Posterior cingulate gyrus (tissue), 11 donors: ENCODE measurements at regions not wholly inside any gene's neighbourhood (a gene's known extent, or its start where the extent isn't known, plus 50 kb on each side); places are given as distances from the start of the nearest gene placed in this dataset.
"Not testable (repeated sequence)": the region's sequence is repeated elsewhere in the genome, so short reads cannot be mapped to it uniquely, and the experiment has no call there.

Source experiments
- DNase-seq, 10 donors: peaks; one replicate each; pipeline versions ENCODE4 v3.0.0 to v3.0.0-alpha.2; 2020 to 2021; ENCODE audit warnings: mixed read lengths in 3 of 10
- intact Hi-C: fragments of 100-400 bp; cut with DNase I; formaldehyde crosslinking; loops from one replicate; pipeline ENCODE4 v1.15.1; 2023

DNA sequence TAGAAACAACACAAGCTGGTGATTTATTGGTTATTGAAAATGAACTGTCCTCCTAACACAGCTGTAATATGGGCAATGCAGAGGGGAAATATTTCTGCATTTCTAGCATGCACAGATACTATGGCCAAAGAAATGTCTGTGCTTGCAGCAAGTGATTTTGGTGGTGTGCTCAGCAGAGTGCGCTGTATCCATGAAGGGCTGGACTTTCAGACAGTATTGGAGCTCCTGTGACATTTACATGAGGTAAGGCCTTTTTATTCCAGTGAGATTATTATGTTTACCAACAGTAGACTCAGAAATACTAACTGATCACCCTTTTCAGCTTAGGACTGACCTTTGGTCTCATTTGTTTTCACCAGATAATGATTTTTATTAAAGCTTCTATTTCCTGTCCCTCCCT lies 1302.6 kb upstream of the EPHA6 start:
- no peak for DNase-seq

DNA sequence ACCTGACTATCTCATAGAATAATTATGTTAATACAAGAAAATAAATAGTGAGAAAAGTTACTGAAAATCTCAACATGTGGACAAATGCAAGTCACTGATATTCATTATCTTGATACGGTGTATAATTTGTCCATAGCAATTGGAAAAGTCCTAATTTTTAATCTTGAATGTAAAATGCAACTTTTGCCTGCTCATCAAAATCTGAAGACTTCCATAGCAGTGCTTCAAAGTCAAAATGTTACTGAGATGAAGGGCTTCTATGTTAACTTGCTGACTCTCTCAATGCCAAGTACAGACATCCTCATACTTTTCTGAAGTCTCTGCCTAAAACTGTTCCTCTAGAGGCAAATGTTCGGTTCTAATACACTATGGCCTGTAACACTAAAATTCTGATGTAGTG lies 1300.1 kb upstream of the EPHA6 start:
- intact Hi-C loops = no loop called here
- no peak for DNase-seq

More for the DNA sequence above, 1302.6 kb upstream of the EPHA6 start:
- intact Hi-C loops = no loop called here

DNA sequence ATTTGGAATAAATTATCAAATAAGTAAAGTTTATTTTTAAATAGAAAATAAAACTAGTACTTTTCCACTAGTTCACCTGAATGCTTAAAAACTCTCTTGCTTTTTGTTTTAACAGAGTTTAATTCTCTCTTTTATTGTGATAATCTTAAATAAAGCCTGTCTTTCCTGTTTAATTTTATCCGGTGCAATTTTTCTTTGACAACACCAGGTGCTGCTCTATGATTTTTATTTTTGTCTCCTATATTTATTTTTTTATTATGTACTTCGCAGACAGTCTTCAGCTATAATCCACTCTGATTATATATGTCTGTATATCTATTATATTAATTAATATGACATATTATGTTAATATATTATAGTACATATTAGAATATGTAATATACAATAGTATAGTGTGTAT lies 1293.0 kb upstream of the EPHA6 start:
- intact Hi-C loops = no loop called here
- no peak for DNase-seq

DNA sequence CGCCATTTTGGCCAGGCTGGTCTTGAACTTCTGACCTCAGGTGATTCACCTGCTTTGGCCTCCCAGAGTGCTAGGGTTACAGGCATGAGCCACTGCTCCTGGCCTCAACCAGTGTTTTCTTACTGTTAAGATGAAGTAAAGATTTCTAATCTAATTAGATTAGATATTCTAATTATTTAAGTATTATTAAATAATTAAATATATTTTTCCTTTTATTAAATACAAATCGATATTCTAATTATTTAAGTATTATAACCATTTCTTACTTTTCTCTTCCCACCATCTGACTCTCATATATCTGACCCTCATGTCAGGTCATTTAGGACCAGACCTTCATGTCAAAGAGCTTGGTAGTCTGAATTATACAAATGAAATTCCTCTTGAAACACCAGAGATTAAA lies 1291.9 kb upstream of the EPHA6 start:
- intact Hi-C loops = no loop called here
- DNase-seq = no peak

DNA sequence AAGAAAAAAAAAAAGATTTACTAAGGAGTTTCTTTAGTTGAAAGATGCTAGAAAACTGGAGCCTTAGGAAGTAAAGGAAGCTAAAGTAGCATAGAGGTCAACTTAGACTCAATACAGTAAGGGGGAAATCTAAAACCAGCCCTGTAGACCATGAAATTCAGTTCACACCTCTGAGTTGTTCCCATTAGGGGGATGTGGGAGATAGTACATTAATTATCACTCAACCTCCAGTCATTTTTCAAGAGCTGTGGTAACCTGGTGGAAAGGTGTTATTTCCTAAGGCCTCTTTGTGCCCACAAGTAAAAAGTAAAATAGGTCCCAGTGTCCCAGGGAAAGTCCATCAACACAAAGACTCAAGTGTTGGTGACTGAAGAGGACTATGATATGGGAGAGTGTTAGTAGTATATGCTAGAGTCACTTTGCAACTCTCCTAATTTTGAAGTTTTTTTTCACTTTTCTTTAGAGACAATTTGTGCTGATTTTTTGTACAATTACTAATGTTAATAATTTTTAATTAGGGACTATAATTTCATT lies 1274.4 kb upstream of the EPHA6 start:
- intact Hi-C loops = no loop called here
- DNase-seq = no peak

DNA sequence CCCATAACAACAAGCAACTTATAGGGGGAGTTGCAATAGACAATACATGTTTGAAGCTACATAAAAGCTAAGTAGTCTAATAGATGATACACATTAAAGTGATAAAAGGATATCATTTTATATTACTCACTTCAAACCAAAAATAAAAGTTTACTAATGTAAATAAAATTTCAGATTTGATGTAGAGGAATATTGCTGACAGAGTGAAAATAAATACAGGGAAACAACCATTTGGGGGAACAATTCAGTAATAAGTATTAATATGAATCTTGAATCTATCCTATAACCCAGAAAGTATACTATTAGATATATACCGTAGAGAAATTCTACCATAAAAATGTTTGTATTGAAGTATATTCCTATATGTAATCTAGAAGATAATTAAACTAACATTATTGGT lies 1248.9 kb upstream of the EPHA6 start:
- no peak for DNase-seq
- intact Hi-C loops = no loop called here

DNA sequence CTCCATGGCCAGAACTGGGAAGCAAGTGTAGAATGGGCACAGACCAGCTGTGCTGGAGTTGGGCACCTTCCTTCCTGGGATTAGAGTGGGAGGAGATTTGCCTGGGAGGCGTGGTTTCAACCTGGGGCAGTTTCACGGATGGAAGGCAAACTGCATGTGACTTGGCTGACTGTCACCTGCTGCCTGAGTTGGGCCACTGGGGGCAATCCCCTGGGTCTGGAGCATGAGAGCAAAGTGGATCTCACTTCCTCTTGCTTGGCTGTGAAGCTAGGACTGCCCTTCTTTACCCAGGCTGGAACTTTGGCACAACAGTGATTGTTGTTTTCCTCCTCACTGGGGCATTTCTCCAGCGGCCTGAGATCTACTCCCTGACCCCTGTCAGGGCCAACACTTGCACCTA lies 1247.0 kb upstream of the EPHA6 start:
- DNase-seq = peak in 1 of 10 donors; percentile 43
- intact Hi-C loops = no loop called here

DNA sequence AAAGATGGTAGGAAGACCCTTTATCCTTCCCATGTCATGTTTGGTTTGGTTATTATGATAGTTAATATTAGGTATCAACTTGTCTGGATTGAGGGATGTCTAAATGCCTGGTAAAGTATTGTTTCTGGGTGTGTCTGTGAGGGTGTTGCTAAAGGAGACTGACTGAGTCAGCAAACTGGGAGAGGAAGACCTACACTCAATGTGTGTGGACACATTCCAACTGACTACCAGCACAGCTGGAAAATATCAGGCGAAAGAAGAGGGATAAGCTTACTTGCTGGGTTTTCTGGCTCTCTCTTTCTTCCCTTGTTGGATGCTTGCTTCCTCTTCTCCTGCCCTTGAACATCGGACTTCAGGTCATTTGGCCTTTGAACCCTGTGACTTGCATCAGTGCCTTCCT lies 1227.6 kb upstream of the EPHA6 start:
- intact Hi-C loops = no loop called here
- DNase-seq = no peak

DNA sequence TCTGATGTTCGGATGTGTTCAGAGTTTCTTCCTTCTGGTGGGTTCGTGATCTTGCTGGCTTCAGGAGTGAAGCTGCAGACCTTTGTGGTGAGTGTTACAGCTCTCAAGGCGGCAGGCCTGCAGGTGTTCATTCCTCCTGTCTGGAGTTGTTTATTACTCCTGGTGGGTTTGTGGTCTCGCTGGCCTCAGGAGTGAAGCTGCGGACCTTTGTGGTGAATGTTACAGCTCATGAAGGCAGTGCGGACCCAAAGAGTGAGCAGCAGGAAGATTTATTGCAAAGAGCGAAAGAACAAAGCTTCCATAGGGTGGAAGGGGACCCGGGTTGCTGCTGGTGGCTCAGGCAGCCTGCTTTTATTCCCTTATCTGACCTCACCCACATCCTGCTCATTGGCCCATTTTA lies 1226.8 kb upstream of the EPHA6 start:
- intact Hi-C loops = not testable (repeated sequence)
- DNase-seq = peak in 1 of 10 donors; percentile 39

DNA sequence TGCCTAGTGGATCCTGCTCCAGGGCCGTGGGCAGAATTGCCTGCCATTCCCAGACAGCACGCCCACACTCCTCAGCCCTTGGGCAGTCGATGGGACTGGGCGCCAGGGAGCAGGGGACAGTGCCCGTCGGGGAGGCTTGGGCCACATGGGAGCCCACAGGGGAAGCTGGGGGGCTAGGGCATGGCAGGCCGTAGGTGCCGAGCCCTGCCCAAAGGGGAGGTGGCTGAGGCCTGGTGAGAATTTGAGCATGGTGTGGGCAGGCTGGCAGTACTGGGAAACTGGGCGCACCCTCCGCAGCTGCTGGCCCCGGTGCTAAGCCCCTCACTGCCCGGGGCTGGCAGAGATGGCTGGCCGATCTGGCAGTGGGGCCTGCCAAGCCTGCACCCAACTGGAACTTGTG lies 1225.9 kb upstream of the EPHA6 start:
- intact Hi-C loops = no loop called here
- peak in 1 of 10 donors; percentile 68 for DNase-seq

DNA sequence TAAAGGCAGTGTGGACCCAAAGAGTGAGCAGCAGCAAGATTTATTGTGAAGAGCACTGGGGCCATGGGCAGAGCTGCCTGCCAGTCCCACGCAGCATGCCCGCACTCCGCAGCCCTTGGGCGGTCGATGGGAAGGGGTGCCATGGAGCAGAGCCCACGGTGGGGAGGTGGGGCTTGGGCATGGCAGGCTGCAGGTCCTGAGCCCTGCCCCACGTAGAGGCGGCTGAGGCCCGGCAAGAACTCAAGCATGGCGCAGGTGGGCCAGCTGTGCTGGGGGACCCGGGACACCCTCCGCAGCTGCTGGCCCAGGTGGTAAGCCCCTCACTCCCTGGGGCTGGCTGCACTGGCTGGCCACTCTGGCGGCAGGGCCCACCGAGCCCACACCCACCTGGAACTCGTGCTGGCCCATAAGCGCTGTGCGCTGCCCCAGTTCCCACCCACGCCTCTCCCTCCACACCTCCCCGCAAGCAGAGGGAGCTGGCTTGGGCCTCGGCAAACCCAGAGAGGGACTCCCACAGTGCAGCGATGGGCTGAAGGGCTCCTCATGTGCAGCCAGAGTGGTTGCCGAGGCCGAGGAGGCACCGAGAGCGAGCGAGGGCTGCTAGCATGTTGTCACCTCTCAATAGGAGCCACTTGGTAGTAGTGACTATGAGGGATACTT lies 1218.8 kb upstream of the EPHA6 start:
- intact Hi-C loops = no loop called here
- peak in 2 of 10 donors; percentile 69 to 83 for DNase-seq

DNA sequence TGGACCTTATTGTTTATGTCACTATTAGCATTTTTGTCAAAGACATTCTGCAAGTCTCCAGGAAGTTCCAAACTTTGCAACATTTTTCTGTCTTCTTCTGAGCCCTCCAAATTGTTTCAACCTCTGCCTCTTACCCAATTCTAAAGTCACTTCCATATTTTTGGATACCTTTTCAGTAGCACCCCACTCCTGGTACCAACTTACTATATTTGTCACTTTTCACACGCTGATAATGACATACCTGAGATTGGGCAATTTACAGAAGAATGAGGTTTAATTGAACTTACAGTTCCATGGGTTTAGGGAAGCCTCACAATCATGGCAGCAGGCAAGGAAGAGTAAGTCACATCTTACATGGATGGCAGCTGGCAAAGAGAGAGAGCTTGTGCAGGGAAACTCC lies 1206.5 kb upstream of the EPHA6 start:
- no peak for DNase-seq
- intact Hi-C loops = no loop called here

DNA sequence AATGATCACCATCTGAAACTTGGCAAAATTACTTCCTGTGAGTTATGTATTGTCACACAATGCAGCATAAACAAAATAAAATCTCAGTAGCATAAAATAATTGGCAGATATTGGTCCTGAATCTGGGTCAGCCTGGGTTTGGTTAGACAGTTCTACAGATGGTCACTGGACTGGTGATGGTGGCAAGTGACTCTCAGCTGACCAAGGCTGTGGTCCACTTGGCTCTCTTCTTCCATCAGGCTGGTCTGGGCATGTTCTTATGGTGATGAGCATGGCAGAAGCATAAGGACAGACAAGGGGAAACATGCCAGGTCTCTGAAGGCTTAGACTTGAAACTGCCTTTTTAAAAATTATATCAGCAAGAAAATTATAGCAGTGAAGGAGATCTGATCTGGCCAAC lies 1205.0 kb upstream of the EPHA6 start:
- intact Hi-C loops = no loop called here
- no peak for DNase-seq

DNA sequence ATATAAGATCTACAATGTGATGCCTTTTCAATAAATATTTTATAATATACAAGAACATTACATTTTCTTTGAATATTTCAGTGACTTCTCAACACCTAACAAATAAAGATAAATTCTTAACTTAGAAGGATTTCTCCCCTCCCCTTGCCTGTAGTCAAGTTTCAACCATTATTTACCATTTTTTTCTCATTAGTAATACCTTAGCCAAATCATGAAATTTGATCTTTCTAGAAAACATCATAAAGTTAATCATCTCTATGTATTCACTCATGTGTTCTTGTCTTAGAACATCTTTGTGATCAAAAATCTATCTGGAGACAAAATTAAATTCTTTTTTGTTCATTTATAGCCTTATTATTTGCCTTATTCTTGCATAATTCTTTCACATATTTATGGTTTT lies 1201.8 kb upstream of the EPHA6 start:
- intact Hi-C loops = no loop called here
- no peak for DNase-seq

DNA sequence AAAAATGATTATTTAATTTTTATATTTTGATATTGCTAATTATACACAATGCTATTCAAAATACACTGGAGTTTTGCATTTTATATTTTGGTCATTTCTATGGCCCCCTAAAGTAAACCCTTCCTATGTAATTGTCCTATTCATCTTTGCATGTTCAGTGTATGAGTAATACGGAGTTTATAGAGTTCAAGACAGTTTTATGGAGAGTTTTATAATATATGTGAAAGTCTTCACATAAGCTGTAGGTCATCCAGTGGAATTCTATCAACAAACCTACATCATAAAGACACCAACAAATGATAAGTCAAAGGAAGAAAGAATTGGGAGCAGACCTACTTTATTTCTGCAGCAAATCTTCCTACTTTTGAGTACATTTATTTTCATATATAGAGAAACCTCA lies 1200.4 kb upstream of the EPHA6 start:
- intact Hi-C loops = no loop called here
- DNase-seq = no peak

DNA sequence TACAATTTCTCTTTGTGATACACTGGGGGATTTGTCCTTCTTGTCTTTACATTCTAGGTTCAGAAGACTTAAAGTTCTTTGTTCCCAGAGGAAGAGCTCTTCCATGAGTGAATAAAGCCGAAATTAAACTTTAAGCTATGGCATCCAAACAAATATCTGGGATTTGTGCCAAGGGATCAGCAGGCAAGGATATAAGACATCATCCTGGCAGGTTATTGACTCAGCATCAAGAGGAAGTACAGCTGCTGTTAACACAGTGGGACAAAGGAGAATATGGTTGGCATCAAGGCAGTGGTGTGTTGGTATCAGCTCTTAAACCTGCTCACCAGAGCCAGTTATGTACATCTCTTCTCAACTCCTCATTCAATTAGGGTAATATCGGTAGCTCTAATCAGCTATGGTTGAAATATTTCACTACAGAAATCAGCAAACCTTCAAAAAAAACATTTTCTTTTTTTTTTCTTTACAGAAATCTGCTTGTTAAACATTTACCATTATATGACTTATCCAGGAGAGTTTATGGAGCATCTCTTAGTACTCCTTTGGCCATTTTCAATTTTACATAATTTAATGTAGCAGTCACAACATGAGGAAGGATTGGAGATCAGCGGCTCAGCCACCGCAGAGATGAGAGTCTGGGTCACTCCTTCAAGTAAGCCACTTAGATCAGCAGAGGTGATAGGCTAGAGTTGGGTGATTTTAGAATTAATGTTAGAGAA lies 1198.6 kb upstream of the EPHA6 start:
- intact Hi-C loops = no loop called here
- DNase-seq = no peak

DNA sequence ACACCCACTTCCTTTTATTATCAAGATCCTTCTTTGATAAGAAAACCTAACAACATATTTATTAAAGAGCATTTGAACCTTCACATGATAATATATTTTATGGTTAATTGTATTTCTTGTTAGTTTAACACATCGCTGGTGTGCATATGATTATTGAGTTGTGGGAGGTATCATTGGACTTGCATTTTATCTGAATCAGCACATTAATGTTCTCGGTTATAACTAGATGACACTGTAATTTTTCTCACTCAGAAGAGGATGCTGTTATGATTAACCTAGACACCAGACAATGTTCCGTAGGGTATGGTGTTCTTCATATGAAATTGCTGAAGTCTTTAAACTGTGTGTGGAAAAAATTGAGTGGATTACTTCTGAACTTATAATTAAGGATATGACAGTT lies 1188.3 kb upstream of the EPHA6 start:
- DNase-seq = no peak
- intact Hi-C loops = no loop called here

DNA sequence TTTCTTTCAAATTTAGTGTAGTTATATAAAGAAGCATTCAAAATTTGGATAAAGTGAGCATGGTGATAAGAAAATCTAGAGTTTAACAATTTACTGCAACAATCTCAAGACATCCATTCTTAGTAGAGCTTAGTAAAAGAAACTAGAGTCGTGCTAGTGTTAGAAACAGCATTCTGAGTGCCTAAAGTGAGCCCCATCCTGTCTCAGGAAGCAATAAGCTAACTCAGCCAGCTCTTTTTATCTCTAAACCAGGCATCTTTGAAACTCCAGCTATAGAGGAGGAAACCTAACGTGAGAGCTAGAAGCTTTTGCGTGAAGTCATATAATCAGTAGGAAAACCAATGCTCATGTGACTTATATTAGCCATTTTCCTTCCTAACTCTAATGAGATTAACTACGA lies 1187.1 kb upstream of the EPHA6 start:
- no peak for DNase-seq
- intact Hi-C loops = no loop called here

DNA sequence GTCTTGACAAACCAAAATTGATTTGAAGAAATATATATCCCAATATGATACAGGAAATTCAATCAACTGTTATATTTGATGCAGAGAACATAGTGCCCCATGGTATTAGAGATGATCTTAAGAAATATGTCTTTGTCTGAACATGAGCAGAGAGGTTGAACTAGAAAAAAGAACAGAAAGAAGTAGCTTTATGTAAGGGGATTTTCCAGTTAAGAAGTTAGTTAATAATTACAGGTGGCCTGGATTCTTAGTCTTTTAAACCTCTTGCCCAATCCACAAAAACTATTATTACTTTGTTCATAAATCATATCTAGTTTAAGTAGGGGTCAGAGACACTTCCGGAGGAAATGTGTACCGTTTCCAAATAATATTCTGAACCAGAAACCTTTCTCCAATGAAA lies 1186.7 kb upstream of the EPHA6 start:
- intact Hi-C loops = no loop called here
- no peak for DNase-seq

DNA sequence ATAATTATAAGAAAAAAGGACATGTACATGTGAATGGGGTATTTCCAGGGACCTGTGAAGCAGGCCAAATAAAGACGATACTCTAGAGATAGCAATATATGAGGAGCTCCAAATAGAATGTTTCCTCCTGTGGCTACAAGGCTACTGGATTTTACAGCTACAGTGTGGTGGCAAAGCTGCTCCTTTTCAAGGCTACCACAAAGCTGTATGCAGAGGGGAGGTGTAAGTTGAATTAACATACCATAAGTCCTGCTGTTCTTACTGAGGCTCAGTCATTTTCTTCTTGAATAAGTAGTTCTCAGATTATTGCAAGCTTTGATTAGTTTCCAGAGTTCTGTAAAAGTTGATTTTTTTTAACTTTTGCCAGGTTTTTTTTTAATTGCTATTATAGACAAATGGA lies 1184.6 kb upstream of the EPHA6 start:
- intact Hi-C loops = no loop called here

DNA sequence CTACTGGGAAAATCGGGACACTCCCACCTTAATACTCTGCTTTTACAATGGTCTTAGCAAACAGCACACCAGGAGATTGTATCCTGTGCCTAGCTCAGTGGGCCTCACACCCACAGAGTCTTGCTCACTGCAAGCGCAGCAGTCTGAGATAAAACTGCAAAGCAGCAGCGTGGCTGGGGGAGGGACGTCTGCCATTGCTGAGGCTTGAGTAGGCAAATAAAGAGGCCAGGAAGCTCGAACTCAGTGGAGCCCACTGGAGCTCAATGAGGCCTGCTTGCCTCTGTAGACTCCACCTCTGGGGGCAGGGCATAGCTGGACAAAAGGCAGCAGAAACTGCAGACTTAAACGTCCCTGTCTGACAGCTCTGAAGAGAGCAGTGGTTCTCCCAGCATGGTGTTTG lies 1169.1 kb upstream of the EPHA6 start:
- intact Hi-C loops = no loop called here
- DNase-seq = peak in 1 of 10 donors; percentile 47

More for the DNA sequence above, 1184.6 kb upstream of the EPHA6 start:
- no peak for DNase-seq
